Aorta (tissue), 5 donors: ENCODE measurements at regions not wholly inside any gene's neighbourhood (a gene's known extent, or its start where the extent isn't known, plus 50 kb on each side); places are given as distances from the start of the nearest gene placed in this dataset.

ENCODE experiments used
- ATAC-seq: fragments of 200-7000 bp; cut with Tn5 transposase; one replicate; pipeline ENCODE4 v1.9.1; 2022; ENCODE audit warnings: moderate library complexity; ENCODE audit not compliant: low FRiP score
- DNase-seq, 2 donors: peaks; one replicate each; pipeline ENCODE4 v3.0.0-alpha.2; 2020
- H3K27ac ChIP-seq, 2 donors: one replicate each; pipeline ENCODE4 v1.5.1; 2013; ENCODE audit warnings: low read length in 2 of 2, mild to moderate bottlenecking in 2 of 2, moderate library complexity in 2 of 2, control low read depth in 1 of 2, inconsistent platforms in 1 of 2, low read depth in 1 of 2
- H3K27me3 ChIP-seq, 2 donors: one replicate each; pipeline ENCODE4 v1.6.1; 2013; ENCODE audit warnings: control low read depth in 1 of 2, low read length in 1 of 2, mild to moderate bottlenecking in 1 of 2, moderate library complexity in 1 of 2; ENCODE audit not compliant: insufficient read depth in 2 of 2, control insufficient read depth in 1 of 2
- H3K36me3 ChIP-seq, 2 donors: one replicate each; pipeline ENCODE4 v1.6.1; 2013; ENCODE audit warnings: control low read depth in 1 of 2, low read length in 1 of 2, mild to moderate bottlenecking in 1 of 2; ENCODE audit not compliant: insufficient read depth in 2 of 2, control insufficient read depth in 1 of 2
- H3K4me1 ChIP-seq, 2 donors: one replicate each; pipeline ENCODE4 v1.6.1; 2013; ENCODE audit warnings: low read length in 2 of 2, control low read depth in 1 of 2, mild to moderate bottlenecking in 1 of 2, moderate library complexity in 1 of 2; ENCODE audit not compliant: insufficient read depth in 2 of 2, control insufficient read depth in 1 of 2
- H3K4me3 ChIP-seq, 2 donors: one replicate each; pipeline ENCODE4 v1.5.1; 2013; ENCODE audit warnings: low read length in 2 of 2, control low read depth in 1 of 2, mild to moderate bottlenecking in 1 of 2
- H3K9me3 ChIP-seq: one replicate; pipeline ENCODE4 v1.6.1; 2013; ENCODE audit warnings: mild to moderate bottlenecking, low read length; ENCODE audit not compliant: control insufficient read depth
- WGBS, 2 donors: extraction: QIAGEN DNeasy Blood & Tissue Kit; methylation state at CpG; one replicate each; pipeline ENCODE4 v1.1.7; 2013; 5-methylcytosine and 5-hydroxymethylcytosine counted together
- intact Hi-C, 2 donors: fragments of 100-400 bp; cut with DNase I; formaldehyde crosslinking; loops; one replicate each; pipeline versions ENCODE4 v1.14.2 to v1.15.0; 2022
- donor health status: healthy with polysubstance abuse.
- donor health status: Bipolar disorder and iron deficiency.
- donor health status: DM: no; HTN: no; CAD: no.
- donor health status: DM: no; HTN: no; CAD: no.
- donor health status: DM: yes; HTN: yes; CAD: no.

- Histone ChIP-seq H3K4me1 (peaks cover 4 to 10% of the 10 kb centered on the region in 2 donors), H3K27ac (peak overlapping the region; percentile 57 to 63), H3K4me3 (no peak overlapping the region), H3K36me3 (no peaks in the 10 kb centered on the region), H3K9me3 (no peaks in the 10 kb centered on the region), H3K27me3 (no peaks in the 10 kb centered on the region)
- DNase-seq: no peak
- intact Hi-C loops: loop anchor here in 1 of 2 donors (5.0 kb wide), 2 partner anchors 34 to 56 kb away; partner anchors contain the start of gene METAP2
- 75 to 76% methylated on average over 5 of the region's 5 CpGs for WGBS, 2 donors
- ATAC-seq: no peak
Measured at GRCh38 chr12:95416111-95416636, 57.8 kb upstream of the METAP2 start.

- Histone ChIP-seq H3K9me3 (no peaks in the 10 kb centered on the region), H3K27ac (peak overlapping the region; percentile 64 to 73), H3K4me1 (peaks cover 4 to 10% of the 10 kb centered on the region in 2 donors), H3K27me3 (no peaks in the 10 kb centered on the region), H3K36me3 (no peaks in the 10 kb centered on the region), H3K4me3 (no peak overlapping the region)
- intact Hi-C loops: loop anchor here in 1 of 2 donors (5.0 kb wide), 2 partner anchors 35 to 55 kb away; partner anchors contain the start of gene METAP2
- ATAC-seq (no peak), DNase-seq (no peak)
- WGBS, 2 donors: 30 to 38% methylated on average over 2 of the region's 2 CpGs
Measured at GRCh38 chr12:95417372-95417771, 56.6 kb upstream of the METAP2 start.

- intact Hi-C loops: loop anchor here in 1 of 2 donors (5.0 kb wide), 2 partner anchors 36 to 54 kb away; partner anchors contain the start of gene METAP2
- no peak overlapping the region for H3K4me3 ChIP-seq
- ATAC-seq (peak; percentile 82), DNase-seq (no peak)
- H3K9me3 ChIP-seq: no peaks in the 10 kb centered on the region
- H3K36me3 ChIP-seq: no peaks in the 10 kb centered on the region
- H3K27ac ChIP-seq: peak overlapping the region; percentile 43 to 52
- H3K27me3 ChIP-seq: no peaks in the 10 kb centered on the region
- H3K4me1 ChIP-seq: peaks cover 4 to 10% of the 10 kb centered on the region in 2 donors
- WGBS, 2 donors: 0 to 7% methylated on average over 2 of the region's 2 CpGs
Measured at GRCh38 chr12:95418142-95418541, 55.8 kb upstream of the METAP2 start.
